ENCODE measurements at regions not wholly inside any gene's neighbourhood (a gene's known extent, or its start where the extent isn't known, plus 50 kb on each side); places are given as distances from the start of the nearest gene placed in this dataset.
"Not testable (repeated sequence)": the region's sequence is repeated elsewhere in the genome, so short reads cannot be mapped to it uniquely, and the experiment has no call there.

DNA sequence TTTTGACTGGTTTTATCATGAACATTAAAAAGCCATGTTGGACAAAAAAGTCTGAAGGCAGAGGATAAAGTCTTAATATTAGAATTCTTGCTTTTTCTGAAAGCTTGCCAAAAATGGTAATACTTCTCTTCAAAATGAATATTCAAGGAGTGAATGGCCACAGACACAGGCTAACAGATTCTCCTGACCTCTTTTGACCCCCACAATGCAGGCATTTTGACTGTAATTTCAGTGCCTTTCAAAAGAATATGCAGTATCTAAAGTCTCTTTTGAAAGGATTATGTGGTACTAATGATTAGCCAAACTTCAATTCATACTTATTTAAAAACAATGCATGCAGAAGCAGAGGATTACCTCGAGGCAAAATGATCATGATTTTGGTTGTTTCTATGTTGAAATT, 557.8 kb upstream of the GCFC2 start:
- DNase-seq (ENCODE audit: low read depth, low spot score), result no peak

DNA sequence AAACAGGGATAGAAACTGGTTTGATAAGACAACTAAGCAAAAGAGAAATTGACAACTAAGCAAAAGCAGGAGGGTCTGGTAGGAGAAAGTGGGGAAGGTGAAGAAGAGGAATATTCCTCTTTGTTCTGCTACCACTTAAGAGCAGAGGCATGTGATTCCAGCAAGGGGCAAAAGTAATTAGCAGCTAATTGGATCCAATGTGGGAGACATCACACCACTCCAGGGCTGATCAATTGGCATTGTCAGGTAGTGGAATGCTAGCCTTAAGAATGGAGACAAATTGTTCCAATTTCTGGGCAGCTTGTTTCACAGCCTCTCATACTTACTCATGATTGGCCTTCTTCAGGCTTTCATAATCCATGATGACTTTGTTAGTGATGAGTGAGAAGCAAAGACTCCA, 547.1 kb upstream of the GCFC2 start:
- DNase-seq (ENCODE audit: low read depth, low spot score), result no peak

DNA sequence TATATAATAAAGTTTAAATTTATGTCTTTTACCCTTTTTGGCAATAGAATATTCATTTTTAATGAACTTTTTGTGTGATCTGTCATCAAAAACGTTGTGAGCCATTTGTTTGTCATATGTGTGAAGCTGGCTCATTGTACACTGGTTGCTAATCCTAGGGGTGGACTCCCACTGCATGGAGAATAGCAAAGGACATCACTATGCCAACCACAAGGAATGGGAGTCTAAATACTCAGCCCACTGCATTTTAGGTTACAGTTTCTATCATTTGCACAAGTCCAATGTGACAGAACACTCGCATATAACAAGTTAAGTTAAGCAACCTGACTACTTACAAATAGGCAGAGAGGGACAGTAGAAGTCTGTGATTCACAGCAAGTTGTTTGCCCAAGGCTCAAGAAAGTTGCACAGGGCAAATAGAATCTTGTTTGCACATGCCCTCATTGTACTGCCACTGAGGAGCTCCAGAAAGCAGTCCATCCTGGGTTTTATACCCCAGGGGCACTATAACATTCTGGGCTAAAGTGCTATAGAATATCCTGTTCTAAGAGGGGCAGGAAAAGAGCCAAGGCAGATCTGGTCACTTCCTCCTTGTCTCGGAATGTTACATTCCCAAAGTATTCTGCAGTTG, 545.9 kb upstream of the GCFC2 start:
- no peak for DNase-seq (ENCODE audit: low read depth, low spot score)

DNA sequence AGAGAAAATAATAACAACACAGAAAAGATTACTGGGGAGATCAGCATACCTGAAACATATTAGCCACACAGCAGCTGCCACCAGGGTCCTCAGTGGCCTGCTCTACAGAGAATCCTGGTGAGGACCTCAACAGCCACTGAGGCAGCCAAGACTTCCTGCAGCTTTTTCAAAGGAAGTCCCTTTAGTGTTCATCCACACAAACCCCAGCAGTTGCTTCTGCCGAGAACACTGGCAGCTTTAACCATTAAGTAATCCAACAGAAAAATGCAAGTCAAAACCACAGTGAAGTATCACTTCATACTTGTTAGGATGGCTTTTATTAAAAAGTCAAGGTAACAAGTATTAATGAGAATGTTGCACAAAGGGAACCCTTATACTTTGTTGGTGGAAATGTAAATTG, 542.0 kb upstream of the GCFC2 start:
- no peak for DNase-seq (ENCODE audit: low read depth, low spot score)

GRCh38 chr2:76251342-76251741, 540.6 kb upstream of the GCFC2 start:
- DNase-seq (ENCODE audit: low read depth, low spot score), result no peak

- no peak for DNase-seq (ENCODE audit: low read depth, low spot score)
These were observed 536.3 kb upstream of the GCFC2 start for GRCh38 chr2:76247006-76247405.

GRCh38 chr2:76211991-76212985, 501.6 kb upstream of the GCFC2 start:
- DNase-seq (ENCODE audit: low read depth, low spot score), result no peak

DNA sequence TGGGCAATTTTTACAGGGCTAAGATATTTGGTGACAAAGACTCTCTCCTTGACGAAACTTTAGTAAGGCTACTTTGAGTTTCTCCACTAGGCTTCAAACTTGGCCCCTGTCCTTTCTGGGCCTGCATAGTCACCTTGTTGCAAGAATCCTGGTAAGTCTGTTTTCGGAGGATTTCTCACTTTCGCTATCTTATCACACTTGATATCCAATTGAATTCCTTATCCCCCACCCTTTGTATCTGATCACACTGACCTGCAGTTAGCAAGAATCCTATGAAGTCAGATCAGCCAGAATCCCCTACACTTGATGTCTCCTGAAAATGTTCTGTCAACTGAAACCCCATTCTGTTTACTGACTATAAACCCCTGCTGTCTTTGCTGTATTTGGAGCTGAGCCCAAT, 499.8 kb upstream of the GCFC2 start:
- no peak for DNase-seq (ENCODE audit: low read depth, low spot score)

- DNase-seq (ENCODE audit: low read depth, low spot score), result no peak
These were observed 493.3 kb upstream of the GCFC2 start for GRCh38 chr2:76204048-76204447.

DNA sequence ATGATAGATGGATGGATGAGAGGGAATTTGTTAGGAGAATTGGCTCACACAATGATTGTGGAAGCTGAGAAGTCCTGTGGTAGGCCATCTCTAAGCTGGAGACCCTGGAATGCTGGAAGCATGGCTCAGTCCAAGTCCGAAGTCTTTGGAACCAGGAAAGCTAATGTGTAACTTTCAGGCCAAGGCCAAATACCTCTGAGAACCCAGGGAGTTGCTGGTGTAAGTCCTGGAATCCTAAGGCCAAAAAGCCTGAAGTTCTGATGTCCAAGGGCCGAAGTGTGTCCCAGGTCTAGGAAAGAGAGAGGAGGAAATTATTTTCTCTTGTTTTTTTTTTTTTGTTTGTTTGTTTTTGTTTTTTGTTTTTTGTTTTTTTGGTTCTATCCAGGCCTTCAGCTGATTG, 492.2 kb upstream of the GCFC2 start:
- no peak for DNase-seq (ENCODE audit: low read depth, low spot score)

- peak; percentile 47 for DNase-seq (ENCODE audit: low read depth, low spot score)
These were observed 487.2 kb upstream of the GCFC2 start for GRCh38 chr2:76197842-76198448.

DNA sequence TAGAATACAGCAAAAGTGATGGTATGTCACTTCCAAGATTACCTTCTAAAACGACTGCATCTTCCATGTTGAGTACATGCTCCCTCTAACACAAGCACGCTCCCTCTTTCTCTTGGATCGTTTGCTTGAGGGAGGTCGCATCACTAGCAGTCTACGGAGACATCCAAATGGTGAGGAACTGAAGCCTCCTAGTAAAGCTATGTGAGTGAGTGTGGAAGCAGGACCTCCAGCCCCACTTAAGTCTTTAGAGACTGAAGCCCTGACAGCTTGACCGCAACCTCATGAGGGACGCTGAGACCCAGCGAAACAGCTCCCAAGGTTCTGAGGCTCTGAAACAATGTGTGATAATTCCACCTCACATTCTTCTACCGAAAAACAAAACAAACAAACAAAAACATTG, 486.7 kb upstream of the GCFC2 start:
- DNase-seq (ENCODE audit: low read depth, low spot score), result no peak

DNA sequence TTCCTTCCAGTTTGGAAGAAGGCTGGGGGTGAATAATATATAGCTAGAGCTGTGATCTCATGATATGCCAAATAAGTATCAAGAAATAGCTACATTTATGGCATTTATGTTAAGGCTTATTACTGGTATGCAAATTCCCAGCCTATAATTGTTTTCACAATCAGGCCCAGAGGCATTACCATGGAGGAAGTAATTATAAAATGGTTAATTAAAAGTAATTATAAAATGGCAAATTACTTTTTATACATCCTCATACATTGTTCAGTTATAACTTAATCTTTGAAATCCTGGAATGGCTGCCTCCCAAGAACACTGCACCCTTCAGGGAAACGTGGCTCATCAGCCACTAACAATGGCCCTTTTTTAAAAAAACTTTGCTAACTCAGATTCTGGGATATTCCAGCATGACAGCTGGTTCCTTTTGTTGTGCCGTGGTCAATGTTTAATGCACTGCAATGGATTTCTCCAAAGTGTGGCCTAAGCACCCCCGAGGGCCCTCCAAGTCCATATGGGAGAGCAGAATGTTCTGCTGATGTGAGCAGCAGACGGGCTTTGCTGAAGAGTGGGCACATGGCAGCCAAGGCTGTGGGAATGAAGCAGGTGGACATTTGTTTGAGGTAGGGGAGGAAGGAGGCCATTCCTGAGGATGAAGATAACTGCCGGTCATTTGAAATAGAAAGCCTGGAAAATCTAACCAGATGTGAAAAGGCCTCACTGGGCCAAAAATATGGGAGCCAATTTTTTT, 483.5 kb upstream of the GCFC2 start:
- no peak for DNase-seq (ENCODE audit: low read depth, low spot score)

GRCh38 chr2:76193089-76193488, 482.4 kb upstream of the GCFC2 start:
- no peak for DNase-seq (ENCODE audit: low read depth, low spot score)

- no peak for DNase-seq (ENCODE audit: low read depth, low spot score)
These were observed 477.8 kb upstream of the GCFC2 start for GRCh38 chr2:76188334-76189008.

- no peak for DNase-seq (ENCODE audit: low read depth, low spot score)
These were observed 476.7 kb upstream of the GCFC2 start for GRCh38 chr2:76187415-76187814.

DNA sequence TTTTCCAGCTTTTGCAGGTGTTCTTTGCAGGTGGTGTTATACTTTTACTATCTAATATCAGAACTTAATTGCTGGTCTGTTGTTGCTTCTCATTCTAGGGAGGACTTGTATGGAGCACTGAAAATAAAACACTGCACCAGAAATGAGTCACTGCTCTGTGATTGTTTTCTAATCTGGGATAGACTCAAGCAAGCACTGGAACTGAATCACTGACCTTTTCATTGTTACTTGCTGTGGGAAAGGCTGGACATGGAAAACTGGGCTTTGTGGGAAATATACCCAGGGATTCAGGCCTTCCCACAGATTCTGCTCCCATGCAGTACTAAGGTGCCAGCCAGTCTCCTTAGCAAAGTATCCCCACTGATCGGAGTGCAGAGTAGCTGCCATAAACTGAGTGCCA, 470.0 kb upstream of the GCFC2 start:
- DNase-seq (ENCODE audit: low read depth, low spot score), result no peak

- DNase-seq (ENCODE audit: low read depth, low spot score), result no peak
These were observed 467.9 kb upstream of the GCFC2 start for GRCh38 chr2:76178610-76179009.

GRCh38 chr2:76175295-76175694, 464.6 kb upstream of the GCFC2 start:
- DNase-seq (ENCODE audit: low read depth, low spot score), result no peak

DNA sequence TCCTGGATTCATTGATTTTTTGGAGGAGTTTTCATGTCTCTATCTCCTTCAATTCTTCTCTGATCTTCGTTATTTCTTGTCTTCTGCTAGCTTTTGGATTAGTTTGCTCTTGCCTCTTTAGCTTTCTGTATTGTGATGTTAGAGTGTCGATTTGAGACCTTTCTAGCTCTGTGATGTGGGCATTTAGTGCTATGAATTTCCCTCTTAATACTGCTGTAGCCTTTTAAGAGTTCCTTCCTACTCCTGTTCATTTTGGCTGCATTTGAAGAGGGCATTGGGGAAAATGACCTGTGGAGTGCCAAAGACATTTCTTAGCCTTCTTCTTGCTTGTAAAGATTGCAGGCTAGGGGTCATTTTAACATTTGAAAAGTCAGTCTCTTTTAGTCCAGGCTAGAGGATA, 463.8 kb upstream of the GCFC2 start:
- DNase-seq (ENCODE audit: low read depth, low spot score), result no peak

- not testable (repeated sequence) for DNase-seq (ENCODE audit: low read depth, low spot score)
These were observed 462.5 kb upstream of the GCFC2 start for GRCh38 chr2:76173206-76173605.
